ENCODE measurements at regions not wholly inside any gene's neighbourhood (a gene's known extent, or its start where the extent isn't known, plus 50 kb on each side); places are given as distances from the start of the nearest gene placed in this dataset.

DNA sequence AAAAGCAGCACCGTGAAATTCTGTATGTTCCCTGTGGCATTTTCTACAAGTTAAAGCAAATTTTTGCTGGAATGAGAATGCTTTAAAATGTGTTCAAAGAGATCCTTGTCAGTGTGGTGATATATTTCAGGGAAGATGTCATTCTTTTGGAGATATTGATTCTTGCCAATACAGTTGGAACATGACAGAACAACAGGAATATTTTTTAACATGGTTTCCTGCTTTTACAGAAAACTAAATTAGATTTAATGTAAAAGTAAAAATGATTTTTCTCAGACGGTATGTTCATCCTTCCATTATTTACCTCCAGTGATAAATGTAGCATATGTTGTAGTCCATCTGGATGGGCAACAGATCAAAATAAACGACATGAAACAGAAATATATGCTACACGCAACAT lies 474.8 kb downstream of the TMA16 start:
- no peak for DNase-seq

DNA sequence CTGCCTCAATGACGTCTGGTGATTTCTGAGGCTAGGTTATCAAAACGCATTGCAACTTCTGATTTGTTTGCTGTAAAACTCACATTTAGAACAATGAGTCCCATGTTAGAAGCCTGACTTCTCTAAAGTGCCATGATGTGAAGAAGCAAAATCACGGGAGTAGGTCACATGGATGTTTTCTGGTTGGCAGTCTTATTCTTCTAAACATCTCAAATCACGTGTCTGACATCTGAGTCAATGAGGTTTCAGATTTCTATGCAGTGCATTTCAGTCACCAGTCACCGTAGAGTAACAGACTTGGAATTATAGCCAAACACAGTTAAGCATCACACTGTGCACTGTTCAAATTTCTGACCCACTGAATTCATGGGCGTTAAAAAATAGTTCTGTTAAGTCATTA lies 482.1 kb downstream of the TMA16 start:
- DNase-seq = no peak

DNA sequence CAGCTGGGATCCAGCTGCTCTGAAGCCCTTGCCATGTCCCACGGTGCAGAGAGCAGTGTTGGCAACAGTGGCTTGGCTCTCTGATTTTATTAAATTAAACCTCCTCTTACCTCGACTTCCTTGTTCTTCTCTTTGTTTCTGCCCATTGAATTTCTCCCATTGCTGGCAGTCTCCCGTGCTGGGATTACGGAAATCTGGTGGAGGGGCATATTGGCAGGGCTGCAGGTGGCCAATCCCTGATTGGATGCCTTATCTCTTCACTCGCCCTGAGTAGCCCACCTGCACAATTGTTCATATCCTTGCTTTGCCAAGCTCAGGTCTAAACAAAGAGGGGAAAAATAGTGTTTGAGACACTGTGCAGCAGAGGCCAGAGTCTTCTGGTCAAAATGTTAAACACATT lies 493.9 kb downstream of the TMA16 start:
- DNase-seq = no peak

DNA sequence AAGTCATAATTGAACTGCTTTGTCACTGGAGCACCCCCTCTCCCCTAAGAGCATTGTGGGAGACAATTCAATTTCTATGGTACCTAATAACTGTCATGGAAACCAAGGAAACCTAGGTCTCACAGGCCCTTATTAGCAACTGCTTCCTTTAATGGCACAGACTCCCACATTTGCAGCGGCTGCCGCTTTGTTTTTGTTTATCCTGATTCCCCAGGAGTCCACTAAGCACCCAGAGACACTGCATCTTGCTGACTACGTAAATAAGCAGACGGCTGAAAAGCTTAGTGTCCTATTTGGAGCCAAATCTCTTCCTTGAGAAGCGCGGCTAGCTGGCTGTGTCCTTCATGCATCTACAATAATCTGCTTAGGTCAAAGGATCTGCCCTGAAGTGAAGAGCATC lies 494.4 kb downstream of the TMA16 start:
- no peak for DNase-seq

DNA sequence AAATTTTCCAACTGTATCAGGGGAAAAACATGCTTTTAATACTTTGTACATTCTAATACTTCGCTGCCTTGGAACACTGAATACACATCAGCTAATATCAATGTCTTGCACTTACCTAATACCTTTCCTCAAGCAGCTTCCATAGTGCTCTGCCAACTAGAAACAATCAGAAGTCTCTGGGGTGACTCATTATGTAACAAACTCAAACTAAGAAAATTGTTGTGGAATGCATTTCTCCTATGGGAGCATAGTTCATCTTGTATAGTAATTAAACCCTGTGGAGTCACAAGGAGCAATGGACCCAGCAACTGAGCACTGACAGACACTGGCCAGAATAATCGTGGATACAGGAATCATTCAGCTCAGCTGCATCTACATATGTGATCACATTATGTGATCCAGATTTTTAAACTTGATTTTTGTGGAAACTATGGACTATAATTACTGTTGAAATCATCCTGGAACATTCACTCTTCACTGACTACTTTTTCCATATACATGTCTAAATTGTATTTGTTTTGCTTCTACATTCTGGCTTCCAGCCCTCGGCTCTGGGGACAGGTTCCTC lies 496.9 kb downstream of the TMA16 start:
- no peak for DNase-seq

DNA sequence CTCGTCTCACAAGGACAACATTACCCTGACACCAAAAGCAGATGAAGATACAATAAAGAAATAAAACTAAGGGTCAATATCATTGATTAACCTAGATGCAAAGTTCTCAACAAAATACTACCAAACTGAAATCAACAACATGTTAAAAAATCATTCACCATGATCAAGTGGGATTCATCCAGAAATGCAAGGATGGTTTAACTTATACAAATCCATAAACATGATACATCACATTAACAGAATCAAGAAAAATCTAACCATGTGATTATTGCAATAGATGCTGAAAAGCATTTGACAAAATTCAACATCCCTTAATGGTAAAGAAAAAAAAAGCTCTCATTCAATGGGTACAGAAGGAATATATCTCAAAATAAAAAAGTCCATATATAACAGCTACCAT lies 514.9 kb downstream of the TMA16 start:
- no peak for DNase-seq

DNA sequence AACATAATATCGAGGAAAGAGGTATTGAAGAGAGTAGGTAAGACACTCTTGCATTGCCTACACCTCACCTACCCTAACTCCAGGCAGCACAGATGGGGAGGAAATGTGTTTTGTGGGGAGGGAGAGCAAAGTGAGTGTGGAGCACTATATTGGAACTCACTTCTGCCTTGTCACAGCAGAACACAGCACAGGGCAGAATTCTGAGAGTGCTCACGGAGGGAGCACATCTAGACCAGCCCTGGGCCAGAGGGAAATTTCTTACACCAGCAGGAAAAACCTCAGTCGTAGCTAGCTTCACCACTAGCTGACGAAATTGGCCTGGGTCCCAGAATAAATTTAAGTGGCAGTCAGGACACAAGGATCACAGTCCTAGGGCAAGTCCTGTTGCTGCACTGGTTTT lies 517.3 kb downstream of the TMA16 start:
- DNase-seq = no peak

DNA sequence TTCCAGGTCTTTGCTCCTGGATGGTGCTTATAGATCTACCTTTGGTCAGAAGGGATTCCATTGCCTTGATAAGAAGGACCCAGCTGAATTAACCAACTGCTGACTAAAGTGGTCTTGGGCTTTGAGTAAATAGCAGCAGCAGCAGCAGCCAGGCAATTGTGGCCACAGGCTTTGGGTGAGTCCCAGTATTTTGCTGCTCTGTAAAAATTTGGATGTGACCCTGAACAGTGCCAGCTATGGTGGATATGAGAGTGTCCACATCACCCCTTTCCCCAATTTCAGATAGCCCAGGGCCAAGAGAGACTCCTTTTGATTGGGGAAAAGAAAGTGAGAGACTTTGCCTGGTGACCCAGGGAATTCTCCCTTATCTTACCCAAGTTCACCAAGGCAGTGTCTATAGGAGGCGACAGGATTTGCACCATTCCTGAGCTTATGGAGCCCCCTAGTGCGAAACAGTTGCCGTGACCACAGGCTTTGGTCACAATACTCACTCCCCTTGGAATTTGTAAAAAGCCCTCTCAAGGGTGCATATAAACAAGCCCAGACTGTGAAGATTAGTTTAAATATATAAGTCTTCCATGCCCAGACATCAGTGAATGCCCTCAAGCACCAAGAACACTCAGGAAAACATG lies 518.0 kb downstream of the TMA16 start:
- DNase-seq = peak in 3 of 4 experiments; percentile 4 to 5 (median 5)

DNA sequence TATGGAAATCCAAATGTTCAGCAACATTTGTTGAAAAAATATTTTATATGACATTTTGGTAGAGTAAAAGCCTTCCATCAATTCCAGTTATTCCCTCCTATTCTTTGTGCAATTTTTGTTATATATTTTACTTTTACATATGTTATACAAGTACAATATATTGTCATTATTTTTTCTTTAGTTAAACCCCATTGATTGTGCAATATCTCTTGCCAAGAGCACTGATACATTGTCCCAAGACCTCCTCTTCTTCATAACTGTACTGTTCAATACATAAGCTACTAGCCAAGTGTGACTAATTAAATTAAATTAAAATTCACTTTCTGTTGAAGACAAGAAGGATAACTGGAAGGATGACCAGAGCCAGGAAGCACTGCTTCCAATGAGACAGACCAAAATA lies 527.5 kb downstream of the TMA16 start:
- no peak for DNase-seq

DNA sequence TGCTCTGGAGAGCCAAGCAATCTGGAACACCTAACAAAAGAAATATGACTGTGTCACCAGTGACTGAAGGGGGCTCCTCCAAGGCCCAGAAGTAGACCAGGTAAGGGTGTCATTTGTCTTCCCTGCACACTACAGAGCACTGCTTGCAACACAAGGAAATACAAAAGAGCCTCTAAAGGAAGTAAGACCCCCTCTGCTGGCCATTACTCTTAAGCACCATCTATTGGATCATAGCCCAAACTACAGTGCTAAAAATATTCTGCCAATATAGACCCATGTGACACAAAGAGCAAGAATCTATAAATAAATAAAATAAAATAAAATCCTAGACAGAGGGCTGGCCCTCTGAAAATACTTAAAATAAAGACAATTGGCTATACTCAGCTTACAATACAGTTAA lies 528.7 kb downstream of the TMA16 start:
- DNase-seq = no peak

DNA sequence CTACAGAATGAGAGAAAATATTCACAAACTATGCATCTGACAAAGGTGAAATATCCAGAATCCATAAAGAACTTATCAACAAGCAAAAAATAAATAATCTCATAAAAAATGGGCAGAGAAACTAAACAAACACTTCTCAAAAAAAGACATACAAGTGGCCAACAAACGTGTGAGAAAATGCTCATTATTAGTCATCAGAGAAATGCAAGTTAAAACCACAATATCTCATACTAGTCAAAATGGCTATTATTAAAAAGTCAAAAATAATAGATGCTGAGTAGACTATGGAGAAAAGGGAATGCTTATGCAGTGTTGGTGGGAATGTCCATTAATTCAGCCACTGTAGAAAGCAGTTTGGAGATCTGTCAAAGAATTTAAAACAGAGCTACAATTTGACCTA lies 533.3 kb downstream of the TMA16 start:
- DNase-seq = no peak

DNA sequence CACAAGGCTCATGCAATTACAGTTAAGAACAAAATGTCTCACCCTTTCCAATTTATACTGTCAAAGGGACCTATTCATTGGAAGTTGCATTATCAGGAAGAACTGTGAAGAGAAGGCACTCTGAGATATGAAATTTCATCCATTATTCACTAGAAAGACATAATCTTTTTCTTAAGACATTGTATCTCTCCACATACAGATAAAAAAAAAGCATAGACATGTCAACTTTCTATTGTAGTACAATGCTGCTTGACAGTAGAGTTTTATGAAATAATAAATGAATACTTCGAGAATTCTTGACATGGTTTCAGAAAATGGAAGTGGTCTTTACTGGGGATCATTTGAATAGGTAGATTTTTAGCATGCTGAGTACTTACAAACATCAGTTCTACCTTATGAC lies 545.0 kb downstream of the TMA16 start:
- no peak for DNase-seq

DNA sequence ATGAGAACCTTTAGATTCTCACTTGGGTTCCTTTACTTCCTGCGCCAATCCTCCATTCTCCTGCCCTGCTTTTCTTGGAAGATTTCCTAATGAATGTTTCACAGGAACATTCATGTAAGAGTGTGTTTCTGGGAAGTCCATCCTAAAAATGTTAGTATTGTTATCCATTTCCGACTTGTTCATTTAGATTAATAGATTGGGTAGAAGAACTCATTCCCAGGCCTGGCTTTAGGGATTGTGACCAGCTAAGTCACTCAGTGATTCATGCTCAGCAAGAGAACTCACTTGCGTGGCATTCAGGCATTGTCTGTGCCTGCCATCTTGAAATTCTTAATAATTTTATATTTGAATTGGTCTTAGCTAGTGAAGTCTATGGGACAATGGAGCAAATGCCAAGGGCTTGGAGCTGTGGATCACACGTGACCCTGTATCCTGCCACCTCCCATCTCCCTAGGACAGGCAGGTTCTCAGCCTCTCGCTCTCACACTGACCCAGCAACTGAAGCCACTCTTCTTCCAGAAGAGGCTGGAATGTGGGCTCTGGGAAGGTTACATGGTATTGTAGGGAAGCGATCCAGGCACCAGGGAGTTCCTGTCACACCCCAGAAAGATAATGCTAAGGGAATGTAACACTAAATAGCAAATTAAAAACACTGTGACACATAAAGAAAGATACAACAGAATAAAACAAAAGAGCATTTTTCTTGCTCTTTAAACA lies 562.1 kb downstream of the TMA16 start:
- DNase-seq = no peak

DNA sequence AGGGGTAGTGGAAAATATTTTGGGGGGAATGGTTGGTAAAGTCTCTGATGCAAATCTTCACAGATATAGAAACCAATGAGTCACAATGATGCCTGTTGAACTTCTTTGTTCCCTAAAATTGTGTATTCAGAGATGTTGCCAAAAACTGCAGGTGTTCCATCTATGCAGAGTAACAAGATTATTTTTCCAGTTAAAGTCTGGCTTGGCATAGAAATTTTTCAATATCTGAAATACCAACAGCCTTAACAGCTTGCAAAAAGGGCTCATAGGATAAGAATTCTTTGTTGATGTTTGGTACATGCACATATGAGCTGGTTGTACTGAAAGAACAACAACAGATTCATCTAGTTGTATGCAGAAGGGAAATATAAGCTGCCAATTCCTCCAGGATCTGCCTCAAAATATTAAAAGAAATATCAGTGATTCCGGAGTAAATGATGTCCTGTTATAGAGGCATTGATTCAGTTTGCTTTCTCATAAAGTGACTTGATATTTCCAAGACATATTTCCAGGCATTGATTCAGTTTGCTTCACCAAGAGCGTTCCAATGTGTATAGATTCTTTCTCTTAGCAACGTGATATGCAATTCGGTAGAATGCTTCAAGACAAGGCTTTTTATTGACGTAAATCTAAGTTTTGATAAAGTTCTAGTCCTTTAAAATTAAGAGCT lies 564.4 kb downstream of the TMA16 start:
- DNase-seq = no peak

DNA sequence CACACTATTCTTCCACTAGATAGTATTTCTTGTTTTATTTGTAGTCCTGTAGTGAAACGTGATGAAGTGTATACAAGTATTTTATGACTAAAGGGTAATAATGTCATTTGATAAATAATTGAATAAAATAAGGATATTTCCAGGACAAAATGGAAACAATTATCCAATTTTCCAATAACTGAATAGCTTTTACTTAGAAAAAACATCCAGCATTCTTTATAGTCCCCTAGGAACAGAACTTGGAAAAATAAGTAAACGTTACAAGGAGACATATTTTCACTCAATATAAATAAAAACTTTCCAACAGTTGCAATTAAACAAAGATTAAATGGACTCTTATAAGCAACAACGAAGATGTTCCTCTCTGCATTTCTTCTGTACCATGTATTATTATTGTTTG lies 566.0 kb downstream of the TMA16 start:
- DNase-seq = no peak

DNA sequence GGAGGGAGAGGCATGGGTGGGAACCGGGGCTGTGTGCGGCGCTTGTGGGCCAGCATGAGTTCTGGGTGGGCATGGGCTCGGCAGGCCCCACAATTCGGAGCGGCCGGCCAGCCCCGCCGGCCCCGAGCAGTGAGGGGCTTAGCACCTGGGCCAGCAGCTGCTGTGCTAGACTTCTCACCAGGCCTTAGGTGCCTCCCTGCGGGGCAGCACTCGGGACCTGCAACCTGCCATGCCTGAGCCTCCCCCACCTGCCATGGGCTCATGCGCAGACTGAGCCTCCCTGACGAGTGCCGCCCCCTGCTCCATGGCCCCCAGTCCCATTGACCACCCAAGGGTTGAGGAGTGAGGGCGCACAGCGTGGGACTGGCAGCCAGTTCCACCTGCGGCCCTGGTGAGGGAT lies 573.9 kb downstream of the TMA16 start:
- DNase-seq = no peak

DNA sequence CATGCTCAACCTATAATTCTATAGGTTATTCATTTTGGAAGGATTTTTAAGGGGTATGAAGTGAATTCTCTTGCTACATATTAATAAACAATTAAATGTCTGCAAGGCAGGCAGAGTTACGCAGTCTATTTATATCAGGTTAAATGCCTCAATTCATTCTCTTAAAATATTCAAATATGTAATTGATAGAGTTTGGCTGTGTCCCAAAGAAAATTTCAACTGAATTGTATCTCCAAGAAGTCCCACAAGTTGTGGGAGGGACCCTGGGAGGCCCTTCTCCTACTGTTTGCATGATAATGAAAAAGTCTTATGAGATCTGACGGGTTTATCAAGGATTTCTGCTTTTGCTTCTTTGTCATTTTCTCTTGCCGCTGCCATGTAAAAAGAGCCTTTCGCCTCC lies 576.1 kb downstream of the TMA16 start:
- DNase-seq = no peak

DNA sequence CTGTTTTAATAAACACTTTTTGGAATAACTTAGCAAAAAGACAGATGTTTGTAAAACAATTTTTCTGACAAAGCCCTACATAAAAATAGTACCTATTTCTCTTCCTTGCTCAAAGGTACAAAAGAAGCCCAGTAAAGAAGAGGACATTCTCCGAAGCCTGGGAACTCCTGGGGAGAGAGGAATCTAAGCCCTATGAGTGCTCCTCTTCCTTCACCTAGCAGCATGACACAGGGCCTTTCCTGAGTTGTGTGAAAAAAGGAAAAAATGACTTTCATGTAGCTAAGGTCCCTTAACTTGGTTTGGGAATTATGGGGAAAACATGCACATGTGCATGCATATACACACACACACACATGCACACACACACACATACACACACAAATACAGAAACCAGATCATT lies 586.9 kb downstream of the TMA16 start:
- DNase-seq = no peak

DNA sequence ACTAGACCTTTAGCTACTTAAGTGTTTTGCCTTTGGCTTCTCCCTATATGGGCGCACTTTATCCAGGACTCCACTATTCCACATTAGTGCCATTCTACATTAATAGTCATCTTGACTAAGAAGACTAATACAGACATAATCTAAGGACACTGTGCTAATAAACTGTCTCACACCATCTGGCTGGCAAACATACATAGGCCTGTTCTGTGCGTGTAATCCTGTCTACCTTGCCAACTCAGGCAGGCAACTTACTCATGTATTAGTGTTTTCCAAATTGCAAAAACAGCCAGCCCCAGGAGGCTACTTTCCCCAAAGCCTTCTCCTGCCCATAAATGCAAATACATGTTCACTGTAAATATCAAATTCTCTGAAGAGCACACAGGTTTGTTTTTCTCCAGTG lies 587.3 kb downstream of the TMA16 start:
- no peak for DNase-seq

DNA sequence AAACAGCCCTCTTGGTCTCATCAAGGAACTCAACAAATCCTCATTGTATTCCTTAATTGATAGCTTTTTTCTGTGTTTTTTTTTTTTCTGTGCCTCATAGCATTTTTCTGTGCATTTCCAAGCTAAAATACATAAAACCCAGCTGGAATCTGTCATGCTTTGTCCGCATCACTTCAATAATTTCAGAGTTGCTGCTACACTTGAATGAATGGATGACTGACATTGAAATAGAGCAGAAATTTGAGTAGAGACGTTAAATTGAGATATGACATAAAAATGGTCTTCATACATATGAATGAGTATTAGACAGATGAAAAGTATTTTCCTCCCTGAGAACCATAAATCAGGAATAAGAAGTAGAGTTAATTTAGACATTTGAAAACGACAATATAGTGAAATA lies 593.2 kb downstream of the TMA16 start:
- DNase-seq = no peak

DNA sequence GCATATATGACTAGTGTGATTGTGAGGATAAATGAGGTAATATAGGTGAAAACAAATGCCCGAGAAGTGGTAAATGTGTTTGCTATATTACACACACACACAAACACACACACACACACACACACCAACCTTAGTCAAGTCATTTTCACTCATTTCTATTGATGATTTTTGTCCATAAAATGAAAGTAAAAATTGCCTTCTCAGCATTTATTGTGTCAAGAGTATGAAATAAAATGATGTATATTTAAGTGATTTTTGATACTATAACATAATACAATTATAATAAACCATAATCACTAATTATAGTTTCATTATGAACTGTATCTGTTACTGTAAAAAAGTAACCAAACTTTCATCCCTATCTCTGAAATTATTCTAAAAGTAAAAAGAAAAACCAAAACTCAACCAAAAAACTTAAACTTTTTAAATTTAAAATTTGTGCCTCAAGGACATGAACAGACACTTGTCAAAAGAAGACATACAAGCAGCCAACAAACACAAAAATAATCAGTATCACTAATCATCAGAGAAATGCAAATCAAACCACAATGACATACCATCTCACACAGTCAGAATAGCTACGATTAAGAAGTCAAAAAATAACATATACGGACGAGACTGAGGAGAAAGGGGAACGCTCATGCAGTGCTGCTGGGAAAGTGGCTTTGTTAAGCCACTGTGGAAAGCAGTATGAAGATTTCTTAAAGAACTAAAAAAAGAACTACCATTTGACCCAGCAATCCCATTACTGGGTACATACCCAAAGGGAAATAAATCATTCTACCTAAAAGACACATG lies 601.0 kb downstream of the TMA16 start:
- DNase-seq = no peak

DNA sequence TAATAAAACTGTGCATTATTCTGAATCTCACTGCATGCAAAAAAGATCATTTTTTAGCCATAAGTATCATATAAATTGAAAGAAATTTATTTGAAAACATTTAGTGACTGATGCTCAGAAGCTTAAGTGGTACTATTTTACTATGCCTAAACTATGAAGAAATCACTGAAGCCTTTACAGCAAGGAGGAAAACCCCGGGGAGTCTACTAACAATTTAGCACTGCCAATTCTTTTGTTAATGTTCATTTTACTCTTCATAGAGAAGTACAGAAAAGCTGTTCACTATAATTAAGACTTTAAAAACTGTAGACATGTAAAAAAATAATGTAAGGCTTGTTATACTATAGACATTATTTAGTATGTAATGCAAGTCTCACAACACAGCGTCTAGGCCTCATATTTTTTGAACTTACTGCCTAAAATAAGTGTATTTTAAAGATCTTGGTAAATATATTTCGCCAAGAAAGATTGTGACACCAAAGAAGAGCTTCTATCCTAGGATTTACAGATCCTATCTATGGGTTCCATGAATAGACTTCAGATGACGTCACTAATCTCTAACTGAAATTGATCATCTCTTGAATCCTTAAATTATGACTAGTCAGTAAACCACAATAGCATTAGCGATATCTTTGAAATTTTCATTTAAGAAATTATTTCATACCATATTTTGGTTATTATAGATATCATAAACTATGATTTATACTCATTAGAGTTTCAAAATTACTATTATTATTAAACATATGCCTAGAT lies 602.5 kb downstream of the TMA16 start:
- no peak for DNase-seq

All from suppressor macrophage (primary cell).